Skeletal muscle tissue (tissue), 3 donors: ENCODE measurements at regions not wholly inside any gene's neighbourhood (a gene's known extent, or its start where the extent isn't known, plus 50 kb on each side); places are given as distances from the start of the nearest gene placed in this dataset.

Source experiments
- H3K27ac ChIP-seq: one replicate; pipeline ENCODE4 v1.7.0; 2013; ENCODE audit warnings: mild to moderate bottlenecking, low read depth, low read length, inconsistent platforms
- H3K27me3 ChIP-seq, 3 donors: one replicate each; pipeline ENCODE4 v1.7.0; 2013; ENCODE audit warnings: low read length in 3 of 3; ENCODE audit not compliant: control insufficient read depth in 3 of 3, insufficient read depth in 3 of 3
- H3K36me3 ChIP-seq, 3 donors: one replicate each; pipeline ENCODE4 v1.7.0; 2013; ENCODE audit warnings: low read length in 3 of 3; ENCODE audit not compliant: control insufficient read depth in 3 of 3, insufficient read depth in 3 of 3
- H3K4me1 ChIP-seq, 3 donors: one replicate each; pipeline ENCODE4 v1.7.0; 2013; ENCODE audit warnings: low read length in 3 of 3, mild to moderate bottlenecking in 3 of 3; ENCODE audit not compliant: control insufficient read depth in 3 of 3, insufficient read depth in 3 of 3
- H3K4me3 ChIP-seq, 3 donors: one replicate each; pipeline ENCODE4 v1.7.0; 2013; ENCODE audit warnings: low read length in 3 of 3
- H3K9ac ChIP-seq, 3 donors: one replicate each; pipeline ENCODE4 v1.7.0; 2013; ENCODE audit warnings: low read length in 3 of 3, mild to moderate bottlenecking in 3 of 3, moderate library complexity in 2 of 3, low read depth in 1 of 3
- H3K9me3 ChIP-seq, 3 donors: one replicate each; pipeline ENCODE4 v1.7.0; 2013; ENCODE audit warnings: low read length in 3 of 3; ENCODE audit not compliant: control insufficient read depth in 3 of 3
- donor health status: Osteomylitis.

GRCh38 chr21:38165466-38166172, 91.2 kb upstream of the KCNJ15 start:
- H3K36me3 ChIP-seq, result no peaks in the 10 kb centered on the region
- H3K9ac ChIP-seq, result no peak overlapping the region
- peaks cover 0 to 5% (median 2%) of the 10 kb centered on the region in 3 donors for H3K4me1 ChIP-seq
- H3K27me3 ChIP-seq, result peaks cover 0 to 7% (median 2%) of the 10 kb centered on the region in 3 donors
- H3K9me3 ChIP-seq, result no peaks in the 10 kb centered on the region
- no peak overlapping the region for H3K27ac ChIP-seq
- no peak overlapping the region for H3K4me3 ChIP-seq

- no peaks in the 10 kb centered on the region for H3K9me3 ChIP-seq
- peaks cover 0 to 7% (median 2%) of the 10 kb centered on the region in 3 donors for H3K27me3 ChIP-seq
Measured at GRCh38 chr21:38166173-38166535, 90.6 kb upstream of the KCNJ15 start.

GRCh38 chr21:38167345-38167744, 89.4 kb upstream of the KCNJ15 start:
- H3K36me3 ChIP-seq, result no peaks in the 10 kb centered on the region
- H3K4me1 ChIP-seq, result peaks cover 2 to 5% (median 2%) of the 10 kb centered on the region in 3 donors
- peaks cover 0 to 7% (median 2%) of the 10 kb centered on the region in 3 donors for H3K27me3 ChIP-seq
- no peak overlapping the region for H3K9ac ChIP-seq
- H3K4me3 ChIP-seq, result no peak overlapping the region
- no peak overlapping the region for H3K27ac ChIP-seq
- H3K9me3 ChIP-seq, result no peaks in the 10 kb centered on the region

More at GRCh38 chr21:38166173-38166535, 90.6 kb upstream of the KCNJ15 start:
- Histone ChIP-seq H3K4me3 (no peak overlapping the region), H3K4me1 (peaks cover under 1 to 5% (median 2%) of the 10 kb centered on the region in 3 donors), H3K36me3 (no peaks in the 10 kb centered on the region), H3K9ac (no peak overlapping the region), H3K27ac (no peak overlapping the region)

GRCh38 chr21:38170283-38170682, 86.5 kb upstream of the KCNJ15 start:
- Histone ChIP-seq H3K9me3 (no peaks in the 10 kb centered on the region), H3K36me3 (no peaks in the 10 kb centered on the region), H3K27ac (no peak overlapping the region), H3K4me3 (no peak overlapping the region), H3K27me3 (peaks cover 0 to 2% (median 0%) of the 10 kb centered on the region in 3 donors), H3K4me1 (peaks cover 2 to 5% (median 2%) of the 10 kb centered on the region in 3 donors), H3K9ac (no peak overlapping the region)

GRCh38 chr21:38170704-38171682, 85.8 kb upstream of the KCNJ15 start:
- Histone ChIP-seq H3K9ac (no peak overlapping the region), H3K27ac (no peak overlapping the region)

GRCh38 chr21:38171723-38172344, 85.0 kb upstream of the KCNJ15 start:
- Histone ChIP-seq H3K9ac (no peak overlapping the region), H3K4me3 (no peak overlapping the region), H3K27ac (no peak overlapping the region), H3K27me3 (no peaks in the 10 kb centered on the region), H3K9me3 (no peaks in the 10 kb centered on the region), H3K36me3 (no peaks in the 10 kb centered on the region), H3K4me1 (peaks cover 2 to 5% (median 2%) of the 10 kb centered on the region in 3 donors)

More at GRCh38 chr21:38170704-38171682, 85.8 kb upstream of the KCNJ15 start:
- Histone ChIP-seq H3K4me1 (peaks cover 2 to 5% (median 2%) of the 10 kb centered on the region in 3 donors), H3K4me3 (no peak overlapping the region), H3K36me3 (no peaks in the 10 kb centered on the region), H3K27me3 (peaks cover 0 to 2% (median 0%) of the 10 kb centered on the region in 3 donors), H3K9me3 (no peaks in the 10 kb centered on the region)

- Histone ChIP-seq H3K4me1 (peaks cover 2 to 5% (median 2%) of the 10 kb centered on the region in 3 donors), H3K9ac (no peak overlapping the region), H3K4me3 (no peak overlapping the region), H3K36me3 (no peaks in the 10 kb centered on the region), H3K27me3 (no peaks in the 10 kb centered on the region), H3K27ac (no peak overlapping the region), H3K9me3 (no peaks in the 10 kb centered on the region)
Measured at GRCh38 chr21:38173276-38174035, 83.3 kb upstream of the KCNJ15 start.

GRCh38 chr21:38175306-38175705, 81.5 kb upstream of the KCNJ15 start:
- no peaks in the 10 kb centered on the region for H3K9me3 ChIP-seq
- peaks cover 2 to 3% (median 2%) of the 10 kb centered on the region in 3 donors for H3K4me1 ChIP-seq
- H3K27me3 ChIP-seq, result no peaks in the 10 kb centered on the region
- no peak overlapping the region for H3K27ac ChIP-seq
- no peak overlapping the region for H3K9ac ChIP-seq
- H3K4me3 ChIP-seq, result no peak overlapping the region
- no peaks in the 10 kb centered on the region for H3K36me3 ChIP-seq

- no peak overlapping the region for H3K9ac ChIP-seq
- H3K27me3 ChIP-seq, result no peaks in the 10 kb centered on the region
- H3K27ac ChIP-seq, result no peak overlapping the region
- no peaks in the 10 kb centered on the region for H3K36me3 ChIP-seq
- no peaks in the 10 kb centered on the region for H3K4me1 ChIP-seq
- H3K9me3 ChIP-seq, result no peaks in the 10 kb centered on the region
- H3K4me3 ChIP-seq, result no peak overlapping the region
Measured at GRCh38 chr21:38177919-38178652, 78.7 kb upstream of the KCNJ15 start.
